Cardiac muscle cell (in vitro differentiated cells and primary cell): ENCODE measurements at regions not wholly inside any gene's neighbourhood (a gene's known extent, or its start where the extent isn't known, plus 50 kb on each side); places are given as distances from the start of the nearest gene placed in this dataset.

Source experiments
- DNase-seq, 2 donors: peaks; one replicate each; pipeline versions ENCODE4 v3.0.0 to v3.0.0-alpha.2; 2010 to 2017; ENCODE audit warnings: low read depth in 1 of 2, low spot score in 1 of 2
- H3K27ac ChIP-seq: fragments of 200-600 bp; sonication (generic); 2 replicates; pipeline ENCODE4 v1.5.1; 2016
- H3K27me3 ChIP-seq: fragments of 200-600 bp; sonication (generic); 2 replicates; pipeline ENCODE4 v1.6.0; 2016; ENCODE audit warnings: control low read depth
- H3K36me3 ChIP-seq: fragments of 200-600 bp; sonication (generic); 2 replicates; pipeline ENCODE4 v1.5.1; 2016; ENCODE audit warnings: control low read depth
- H3K4me1 ChIP-seq: fragments of 200-600 bp; sonication (generic); 2 replicates; pipeline ENCODE4 v1.8.1; 2017; ENCODE audit warnings: low read depth, mild to moderate bottlenecking, mixed run types
- H3K4me3 ChIP-seq: fragments of 200-600 bp; sonication (generic); 2 replicates; pipeline ENCODE4 v1.5.1; 2016; ENCODE audit warnings: mild to moderate bottlenecking
- H3K9me3 ChIP-seq: fragments of 200-600 bp; sonication (generic); 2 replicates; pipeline ENCODE4 v1.5.1; 2017; ENCODE audit warnings: low read depth, mild to moderate bottlenecking, control low read depth
- TF ChIP-seq, protein P1 (sequence below): IDR thresholded peaks from 2 replicates; pipeline ENCODE4 v1.5.1; 2012; ENCODE audit warnings: low read depth, mild to moderate bottlenecking, low read length

DNA sequence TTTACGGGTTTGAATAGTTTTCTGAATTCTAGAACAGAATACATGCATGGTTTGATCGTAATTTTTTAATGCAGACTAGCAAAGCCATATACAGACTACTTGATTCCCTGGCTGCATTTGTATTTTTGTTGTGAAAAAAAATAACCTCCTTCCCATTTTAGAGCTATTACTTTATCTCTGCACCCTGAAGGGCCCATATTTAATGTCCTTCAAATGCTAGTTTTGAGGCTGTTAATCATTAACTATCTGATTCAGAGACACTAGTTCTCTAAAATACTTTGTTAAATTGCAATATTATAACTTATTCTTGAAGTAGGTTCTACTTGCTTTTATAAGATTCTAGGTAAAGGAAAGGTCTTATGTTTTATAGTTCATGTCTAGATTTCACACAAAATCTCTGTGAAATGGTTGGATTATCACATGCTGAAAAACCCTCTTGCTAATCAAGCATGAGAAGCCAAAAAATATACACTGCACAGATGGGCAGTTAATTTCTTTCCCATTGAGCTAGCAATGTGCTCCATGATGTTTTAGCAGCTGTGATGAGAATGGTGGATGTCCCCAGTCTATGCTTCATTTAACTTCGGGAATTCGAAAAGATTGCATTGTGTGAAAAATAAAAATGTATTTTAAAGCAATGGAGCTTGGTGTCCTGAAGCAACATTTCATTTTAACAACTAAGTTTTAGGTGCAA is 634.0 kb upstream of the BCHE start:
- TF ChIP-seq, protein P1, sequence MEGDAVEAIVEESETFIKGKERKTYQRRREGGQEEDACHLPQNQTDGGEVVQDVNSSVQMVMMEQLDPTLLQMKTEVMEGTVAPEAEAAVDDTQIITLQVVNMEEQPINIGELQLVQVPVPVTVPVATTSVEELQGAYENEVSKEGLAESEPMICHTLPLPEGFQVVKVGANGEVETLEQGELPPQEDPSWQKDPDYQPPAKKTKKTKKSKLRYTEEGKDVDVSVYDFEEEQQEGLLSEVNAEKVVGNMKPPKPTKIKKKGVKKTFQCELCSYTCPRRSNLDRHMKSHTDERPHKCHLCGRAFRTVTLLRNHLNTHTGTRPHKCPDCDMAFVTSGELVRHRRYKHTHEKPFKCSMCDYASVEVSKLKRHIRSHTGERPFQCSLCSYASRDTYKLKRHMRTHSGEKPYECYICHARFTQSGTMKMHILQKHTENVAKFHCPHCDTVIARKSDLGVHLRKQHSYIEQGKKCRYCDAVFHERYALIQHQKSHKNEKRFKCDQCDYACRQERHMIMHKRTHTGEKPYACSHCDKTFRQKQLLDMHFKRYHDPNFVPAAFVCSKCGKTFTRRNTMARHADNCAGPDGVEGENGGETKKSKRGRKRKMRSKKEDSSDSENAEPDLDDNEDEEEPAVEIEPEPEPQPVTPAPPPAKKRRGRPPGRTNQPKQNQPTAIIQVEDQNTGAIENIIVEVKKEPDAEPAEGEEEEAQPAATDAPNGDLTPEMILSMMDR = no peak
- no peaks in the 10 kb centered on the region for H3K4me1 ChIP-seq

DNA sequence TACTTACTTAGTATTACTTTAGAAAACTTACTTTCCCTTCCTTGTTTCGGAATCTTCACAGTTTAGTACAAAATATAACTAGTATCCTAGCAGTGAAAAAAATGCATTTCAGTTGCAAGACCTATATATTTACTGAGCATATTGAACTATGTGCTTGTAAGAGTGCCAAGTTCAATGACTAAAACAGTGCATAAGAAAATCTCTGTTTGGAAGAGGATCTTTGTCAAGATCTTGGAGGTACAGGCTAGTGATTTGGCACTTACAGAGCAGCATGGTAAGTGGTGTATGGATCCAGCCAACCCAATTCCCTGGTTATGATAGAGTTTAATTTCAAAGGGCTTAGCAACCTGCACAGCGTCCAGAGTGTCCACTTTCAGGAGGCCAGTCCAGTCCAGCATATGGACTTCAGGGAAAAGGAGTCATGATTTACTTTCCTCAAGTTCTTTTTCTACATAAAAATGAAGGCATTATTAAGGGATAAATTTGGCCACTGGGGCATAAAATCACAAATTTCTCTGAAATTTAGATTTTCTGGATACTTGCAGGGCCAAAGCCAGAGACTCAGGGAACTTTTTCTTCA is 625.8 kb upstream of the BCHE start:
- TF ChIP-seq, protein P1 = no peak
- H3K4me3 ChIP-seq = no peak overlapping the region
- H3K27me3 ChIP-seq = no peaks in the 10 kb centered on the region
- no peaks in the 10 kb centered on the region for H3K36me3 ChIP-seq
- H3K4me1 ChIP-seq = no peaks in the 10 kb centered on the region
- no peak for DNase-seq
- no peak overlapping the region for H3K27ac ChIP-seq
- no peaks in the 10 kb centered on the region for H3K9me3 ChIP-seq

More for the DNA sequence above, 634.0 kb upstream of the BCHE start:
- H3K4me3 ChIP-seq = no peak overlapping the region
- no peaks in the 10 kb centered on the region for H3K9me3 ChIP-seq
- no peak for DNase-seq
- H3K27ac ChIP-seq = no peak overlapping the region
- H3K27me3 ChIP-seq = no peaks in the 10 kb centered on the region
- H3K36me3 ChIP-seq = no peaks in the 10 kb centered on the region

DNA sequence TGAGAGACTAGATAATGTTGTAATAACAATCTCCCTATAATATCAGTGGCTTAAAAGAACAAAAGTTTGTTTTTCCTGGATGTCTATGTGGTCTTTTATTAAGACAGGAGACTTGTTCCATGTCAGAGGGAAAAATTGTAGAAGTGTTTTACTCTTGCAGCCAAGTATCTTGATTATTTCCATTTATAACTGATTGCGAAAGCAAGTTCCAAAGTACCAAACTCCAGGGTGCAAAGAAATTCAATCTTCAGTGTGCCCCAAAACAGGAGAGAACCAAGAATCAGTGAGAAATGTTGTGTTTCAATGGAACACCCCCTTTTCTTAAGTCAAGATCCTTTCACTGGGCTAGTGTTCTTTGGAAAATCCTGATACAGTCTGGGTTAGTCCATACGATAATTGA is 624.4 kb upstream of the BCHE start:
- Histone ChIP-seq H3K4me1 (no peaks in the 10 kb centered on the region), H3K4me3 (no peak overlapping the region), H3K27me3 (no peaks in the 10 kb centered on the region), H3K36me3 (no peaks in the 10 kb centered on the region), H3K9me3 (no peaks in the 10 kb centered on the region), H3K27ac (no peak overlapping the region)
- no peak for DNase-seq
- TF ChIP-seq, protein P1 = no peak

DNA sequence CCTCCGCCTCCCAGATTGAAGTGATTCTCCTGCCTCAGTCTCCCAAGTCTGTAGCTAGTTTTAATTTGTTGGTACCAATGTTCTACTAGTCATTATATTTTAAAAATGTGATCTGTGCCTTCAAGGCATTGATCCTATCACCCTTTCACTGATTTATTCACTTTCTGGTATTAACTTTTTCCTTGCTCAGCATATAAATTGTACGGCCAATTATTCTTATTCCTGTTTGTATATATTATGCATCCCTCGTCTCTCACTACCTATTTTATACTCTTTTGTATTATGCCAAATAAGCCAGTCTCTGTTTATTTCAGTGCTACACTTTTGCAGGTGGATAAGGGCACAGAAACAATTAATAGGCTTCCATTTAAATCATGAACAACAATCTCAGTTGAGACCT is 620.2 kb upstream of the BCHE start:
- Histone ChIP-seq H3K4me3 (no peak overlapping the region), H3K27me3 (no peaks in the 10 kb centered on the region), H3K9me3 (no peaks in the 10 kb centered on the region), H3K36me3 (no peaks in the 10 kb centered on the region), H3K27ac (no peak overlapping the region), H3K4me1 (no peaks in the 10 kb centered on the region)
- DNase-seq = no peak
- TF ChIP-seq, protein P1 = no peak

DNA sequence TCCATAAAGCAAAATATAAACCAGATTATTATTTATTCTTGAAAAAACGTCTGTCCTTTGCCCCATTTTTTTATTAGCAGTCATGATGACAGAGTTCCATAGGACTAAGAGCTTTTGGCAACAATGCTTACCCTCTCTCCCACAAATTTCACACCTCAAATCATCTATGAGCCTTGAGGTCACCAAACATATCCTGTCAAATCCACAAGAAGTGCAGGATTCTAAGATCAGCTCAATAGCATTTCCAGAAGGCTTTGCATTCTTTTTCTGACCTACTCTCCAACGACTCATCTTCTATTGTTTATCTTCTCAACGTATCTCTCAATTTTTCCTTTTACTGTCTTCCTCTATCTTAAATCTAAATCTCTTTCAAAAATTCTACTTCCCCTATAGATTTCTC is 619.1 kb upstream of the BCHE start:
- H3K27me3 ChIP-seq = no peaks in the 10 kb centered on the region
- H3K27ac ChIP-seq = no peak overlapping the region
- H3K9me3 ChIP-seq = no peaks in the 10 kb centered on the region
- TF ChIP-seq, protein P1 = no peak
- no peaks in the 10 kb centered on the region for H3K4me1 ChIP-seq
- no peaks in the 10 kb centered on the region for H3K36me3 ChIP-seq
- no peak for DNase-seq
- no peak overlapping the region for H3K4me3 ChIP-seq
